Breast epithelium (tissue), 4 donors: ENCODE measurements at regions not wholly inside any gene's neighbourhood (a gene's known extent, or its start where the extent isn't known, plus 50 kb on each side); places are given as distances from the start of the nearest gene placed in this dataset.

Experiments used
- DNase-seq, 2 donors: peaks; one replicate each; pipeline ENCODE4 v3.0.0-alpha.2; 2019; ENCODE audit warnings: low spot score in 2 of 2
- H3K27ac ChIP-seq, 2 donors: fragments of 200-600 bp; sonication (generic) in 1 of 2; one replicate each; pipeline ENCODE4 v1.5.1; 2016 to 2019; ENCODE audit warnings: mild to moderate bottlenecking in 1 of 2
- H3K27me3 ChIP-seq, 2 donors: fragments of 200-600 bp; sonication (generic) in 1 of 2; one replicate each; pipeline versions ENCODE4 v1.5.1 to v1.6.0; 2017 to 2019; ENCODE audit warnings: control low read depth in 1 of 2, mild to moderate bottlenecking in 1 of 2
- H3K36me3 ChIP-seq: fragments of 200-600 bp; one replicate; pipeline ENCODE4 v1.5.1; 2019
- H3K4me1 ChIP-seq, 2 donors: fragments of 200-600 bp; sonication (generic); one replicate each; pipeline ENCODE4 v1.5.1; 2016 to 2019; ENCODE audit warnings: control low read depth in 1 of 2
- H3K4me3 ChIP-seq, 3 donors: fragments of 200-600 bp; sonication (generic); 1 replicate in 2 of 3; 2 replicates in 1 of 3; pipeline ENCODE4 v1.5.1; 2016 to 2019; ENCODE audit warnings: mild to moderate bottlenecking in 3 of 3, moderate library complexity in 2 of 3
- H3K9me3 ChIP-seq, 2 donors: fragments of 200-600 bp; sonication (generic) in 1 of 2; one replicate each; pipeline ENCODE4 v1.5.1; 2016 to 2019; ENCODE audit warnings: control low read depth in 1 of 2
- CTCF ChIP-seq, 3 donors: fragments of 450-650 bp; IDR thresholded peaks; one replicate each; pipeline ENCODE4 v1.5.1; 2016 to 2017; ENCODE audit warnings: antibody characterized with exemption in 3 of 3, mild to moderate bottlenecking in 3 of 3, moderate library complexity in 3 of 3
- POLR2A ChIP-seq: fragments of 450-650 bp; IDR thresholded peaks from one replicate; pipeline ENCODE4 v1.6.1; 2016; ENCODE audit warnings: antibody characterized with exemption, mild to moderate bottlenecking, moderate library complexity
- POLR2AphosphoS5 ChIP-seq, 3 donors: sonication (generic); formaldehyde crosslinking; IDR thresholded peaks; one replicate each; pipeline ENCODE4 v1.6.1; 2017; ENCODE audit warnings: antibody characterized with exemption in 3 of 3
- intact Hi-C: fragments of 100-400 bp; cut with DNase I; formaldehyde crosslinking; loops from one replicate; pipeline ENCODE4 v1.15.1; 2023; ENCODE audit warnings: low total_unique reads

DNA sequence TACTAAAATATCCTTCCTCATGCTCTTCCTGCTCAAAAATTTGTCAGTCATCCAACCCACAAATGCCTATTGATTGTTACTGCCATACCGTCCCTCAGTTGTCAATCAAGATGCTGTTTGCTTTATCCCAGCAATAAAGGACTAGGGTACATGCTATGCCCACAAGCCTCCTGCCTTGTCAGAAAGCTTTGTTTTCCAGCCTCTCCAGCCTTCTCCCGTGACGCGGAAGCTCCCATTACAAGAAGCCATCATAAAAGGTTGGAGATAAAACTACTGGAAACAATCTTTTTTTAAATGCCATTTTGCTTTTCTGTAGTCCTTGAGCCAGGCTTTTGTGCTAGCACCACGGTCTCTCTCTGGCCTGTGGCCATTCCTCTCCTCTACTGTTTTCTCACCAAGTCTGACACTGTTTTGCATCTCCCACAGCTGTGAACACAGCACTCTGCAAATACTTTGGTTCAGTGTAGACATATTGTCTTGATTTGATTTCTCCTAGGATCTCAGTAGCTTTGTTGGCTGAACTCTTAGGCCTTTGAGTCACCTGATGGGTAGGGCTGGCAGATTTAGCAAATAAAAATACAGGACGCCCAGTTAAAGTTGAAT is 495.7 kb upstream of the JARID2 start:
- no peak for DNase-seq
- H3K27me3 ChIP-seq, result no peaks in the 10 kb centered on the region
- no peaks in the 10 kb centered on the region for H3K9me3 ChIP-seq
- no peak overlapping the region for H3K27ac ChIP-seq
- no peak for TF ChIP-seq POLR2A
- TF ChIP-seq CTCF (IDR thresholded peaks at IDR 0.05), result no peak
- TF ChIP-seq POLR2AphosphoS5 (IDR thresholded peaks at IDR 0.05), result no peak
- no peak overlapping the region for H3K4me3 ChIP-seq
- H3K4me1 ChIP-seq, result no peaks in the 10 kb centered on the region
- H3K36me3 ChIP-seq, result no peaks in the 10 kb centered on the region
- intact Hi-C loops, result no loop called here

DNA sequence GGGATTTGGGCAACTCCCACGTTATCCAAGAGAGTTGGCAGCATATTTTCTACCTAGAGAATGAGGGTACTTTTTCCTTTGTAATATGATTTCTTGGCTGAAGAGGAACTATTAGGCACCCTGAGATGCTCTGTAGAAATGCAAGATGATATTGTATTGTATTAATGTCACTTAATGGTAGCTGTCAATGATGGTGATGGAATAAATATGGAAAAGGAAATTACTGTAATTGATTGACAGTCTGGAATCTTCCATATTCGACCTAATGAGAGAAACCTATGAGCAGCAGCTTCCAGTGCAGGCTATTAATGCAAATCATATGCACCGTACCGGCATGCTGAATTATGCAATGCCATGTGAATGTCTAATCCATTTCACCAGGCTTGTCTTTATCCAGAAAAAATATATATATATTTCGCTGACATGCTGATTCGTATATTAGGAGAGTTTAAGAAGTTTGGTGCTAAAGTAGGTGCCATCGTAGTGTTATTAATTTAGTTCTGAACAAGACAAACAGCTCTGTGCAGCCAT is 494.2 kb upstream of the JARID2 start:
- H3K27me3 ChIP-seq, result no peaks in the 10 kb centered on the region
- no peaks in the 10 kb centered on the region for H3K9me3 ChIP-seq
- H3K4me3 ChIP-seq, result no peak overlapping the region
- no peaks in the 10 kb centered on the region for H3K36me3 ChIP-seq
- H3K27ac ChIP-seq, result no peak overlapping the region
- TF ChIP-seq CTCF (IDR thresholded peaks at IDR 0.05), result no peak
- intact Hi-C loops, result no loop called here
- no peaks in the 10 kb centered on the region for H3K4me1 ChIP-seq
- DNase-seq, result no peak

GRCh38 chr6:14754751-14755513 is 490.9 kb upstream of the JARID2 start:
- no peaks in the 10 kb centered on the region for H3K36me3 ChIP-seq
- intact Hi-C loops, result no loop called here

GRCh38 chr6:14756340-14756739 is 489.5 kb upstream of the JARID2 start:
- H3K4me3 ChIP-seq, result no peak overlapping the region
- no peaks in the 10 kb centered on the region for H3K9me3 ChIP-seq
- no peak for TF ChIP-seq CTCF (IDR thresholded peaks at IDR 0.05)
- no peak for TF ChIP-seq POLR2AphosphoS5 (IDR thresholded peaks at IDR 0.05)
- TF ChIP-seq POLR2A, result no peak
- intact Hi-C loops, result no loop called here
- H3K36me3 ChIP-seq, result no peaks in the 10 kb centered on the region
- no peaks in the 10 kb centered on the region for H3K27me3 ChIP-seq
- no peaks in the 10 kb centered on the region for H3K4me1 ChIP-seq
- no peak overlapping the region for H3K27ac ChIP-seq
- DNase-seq, result no peak

More at GRCh38 chr6:14754751-14755513, 490.9 kb upstream of the JARID2 start:
- Histone ChIP-seq H3K4me3 (no peak overlapping the region), H3K27ac (no peak overlapping the region), H3K4me1 (no peaks in the 10 kb centered on the region), H3K9me3 (no peaks in the 10 kb centered on the region), H3K27me3 (no peaks in the 10 kb centered on the region)
- DNase-seq, result no peak
- TF ChIP-seq POLR2AphosphoS5 (IDR thresholded peaks at IDR 0.05) (no peak), POLR2A (no peak), CTCF (IDR thresholded peaks at IDR 0.05) (no peak)

GRCh38 chr6:14757014-14757413 is 488.9 kb upstream of the JARID2 start:
- Histone ChIP-seq H3K36me3 (no peaks in the 10 kb centered on the region), H3K9me3 (no peaks in the 10 kb centered on the region), H3K4me3 (no peak overlapping the region), H3K4me1 (no peaks in the 10 kb centered on the region), H3K27me3 (no peaks in the 10 kb centered on the region), H3K27ac (no peak overlapping the region)
- TF ChIP-seq POLR2AphosphoS5 (IDR thresholded peaks at IDR 0.05) (no peak), CTCF (IDR thresholded peaks at IDR 0.05) (no peak), POLR2A (no peak)
- no peak for DNase-seq
- intact Hi-C loops, result no loop called here
